ENCODE measurements at regions not wholly inside any gene's neighbourhood (a gene's known extent, or its start where the extent isn't known, plus 50 kb on each side); places are given as distances from the start of the nearest gene placed in this dataset.
"Not testable (repeated sequence)": the region's sequence is repeated elsewhere in the genome, so short reads cannot be mapped to it uniquely, and the experiment has no call there.

DNA sequence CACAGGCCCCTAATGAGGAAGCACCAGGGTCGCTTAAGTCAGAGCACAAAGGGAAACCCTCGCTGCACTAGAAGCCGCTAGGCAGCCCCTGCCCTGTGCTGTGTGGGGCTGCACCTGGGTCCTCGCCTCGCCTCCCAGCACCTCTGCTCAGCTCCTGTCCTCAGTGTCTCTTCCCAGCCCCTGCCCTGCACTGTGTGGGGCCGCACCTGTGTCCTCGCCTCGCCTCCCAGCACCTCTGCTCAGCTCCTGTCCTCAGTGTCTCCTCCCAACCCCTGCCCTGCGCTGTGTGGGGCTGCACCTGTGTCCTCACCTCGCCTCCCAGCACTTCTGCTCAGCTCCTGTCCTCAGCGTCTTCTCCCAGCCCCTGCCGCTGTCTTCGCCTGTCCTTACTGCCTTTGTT lies 342.8 kb downstream of the EIPR1 start:
- DNase-seq = no peak

DNA sequence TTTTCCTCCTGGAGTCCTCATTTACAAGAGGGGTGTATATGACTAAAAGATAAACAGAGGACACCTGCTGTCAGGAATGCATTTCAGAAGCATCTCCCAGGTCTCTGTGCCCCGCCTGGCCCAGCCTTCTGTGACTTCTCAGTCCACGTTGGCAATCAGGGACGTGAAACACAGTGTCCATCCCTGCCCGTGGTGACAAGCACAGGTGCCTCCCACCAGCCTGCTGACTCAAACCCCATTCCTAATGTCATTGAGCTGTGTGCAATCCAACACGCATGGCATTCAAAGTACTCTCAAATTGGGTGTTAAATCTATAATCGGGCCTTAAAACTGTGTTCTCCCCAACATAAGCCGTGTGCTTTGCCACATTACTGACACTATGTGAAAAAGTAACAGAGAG lies 343.2 kb downstream of the EIPR1 start:
- DNase-seq = no peak

DNA sequence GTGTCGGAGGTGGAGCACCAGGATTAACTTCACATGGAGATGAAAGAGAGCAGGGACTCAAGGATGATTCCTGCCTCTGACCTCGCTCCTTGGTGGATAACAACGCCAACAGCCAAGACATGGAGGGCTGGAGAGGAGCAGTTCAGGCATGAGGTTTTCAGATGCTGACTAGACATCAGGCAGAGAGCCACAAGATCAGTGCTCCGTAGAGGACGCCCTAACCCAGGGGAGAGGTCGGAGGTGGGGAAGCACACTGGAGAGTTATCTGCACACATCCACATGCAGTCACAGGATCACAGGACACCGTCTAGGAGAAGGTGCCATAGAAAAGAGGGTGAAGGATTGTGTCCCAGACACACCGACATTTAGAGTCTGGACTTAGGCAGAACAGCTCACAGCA lies 344.3 kb downstream of the EIPR1 start:
- DNase-seq = no peak

DNA sequence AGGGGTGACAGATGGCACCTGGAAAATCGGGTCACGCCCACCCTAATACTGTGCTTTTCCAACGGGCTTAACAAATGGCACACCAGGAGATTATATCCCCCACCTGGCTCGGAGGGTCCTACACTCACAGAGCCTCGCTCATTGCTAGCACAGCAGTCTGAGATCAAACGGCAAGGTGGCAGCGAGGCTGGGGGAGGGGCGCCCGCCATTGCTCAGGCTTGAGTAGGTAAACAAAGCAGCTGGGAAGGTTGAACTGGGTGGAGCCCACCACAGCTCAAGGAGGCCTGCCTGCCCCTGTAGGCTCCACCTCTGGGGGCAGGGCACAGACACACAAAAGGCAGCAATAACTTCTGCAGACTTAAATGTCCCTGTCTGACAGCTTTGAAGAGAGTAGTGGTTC lies 346.8 kb downstream of the EIPR1 start:
- DNase-seq = not testable (repeated sequence)

DNA sequence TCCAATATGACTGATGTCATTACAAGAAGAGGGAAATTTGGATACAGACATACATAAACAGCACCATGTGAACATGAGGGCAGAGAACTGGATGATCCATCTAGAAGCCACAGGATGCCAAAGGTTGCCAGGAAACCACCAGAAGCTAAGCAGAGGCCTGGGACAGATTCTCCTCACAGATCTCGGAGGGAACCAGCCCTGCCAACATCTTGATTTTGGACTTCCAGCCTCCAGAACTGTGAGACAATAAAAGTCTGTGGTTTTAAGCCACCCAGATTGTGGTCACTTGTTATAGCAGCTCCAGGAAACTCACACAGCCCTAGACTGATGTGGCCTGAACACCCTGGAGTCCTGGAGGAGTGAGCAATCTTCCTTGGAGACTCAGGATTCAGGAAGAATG lies 351.6 kb downstream of the EIPR1 start:
- DNase-seq = no peak

DNA sequence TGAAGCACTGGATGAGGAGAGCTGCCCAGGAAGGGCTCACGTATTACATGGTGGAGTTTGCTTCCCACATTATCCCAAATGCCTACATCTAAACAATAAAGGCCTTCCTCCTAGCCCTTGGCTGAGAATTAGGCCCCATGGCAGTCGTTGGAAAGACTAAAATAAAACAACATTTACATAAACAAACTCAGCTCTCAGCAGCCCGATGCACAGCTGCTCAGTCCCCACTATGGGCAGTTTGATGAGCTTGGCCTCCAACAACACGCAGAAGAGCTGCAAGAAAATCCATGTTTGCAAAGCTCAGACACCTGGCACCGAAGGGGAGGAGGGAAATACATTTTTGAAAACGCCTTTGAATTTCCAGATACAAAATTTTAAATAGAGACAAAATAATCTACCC lies 352.4 kb downstream of the EIPR1 start:
- DNase-seq = no peak

DNA sequence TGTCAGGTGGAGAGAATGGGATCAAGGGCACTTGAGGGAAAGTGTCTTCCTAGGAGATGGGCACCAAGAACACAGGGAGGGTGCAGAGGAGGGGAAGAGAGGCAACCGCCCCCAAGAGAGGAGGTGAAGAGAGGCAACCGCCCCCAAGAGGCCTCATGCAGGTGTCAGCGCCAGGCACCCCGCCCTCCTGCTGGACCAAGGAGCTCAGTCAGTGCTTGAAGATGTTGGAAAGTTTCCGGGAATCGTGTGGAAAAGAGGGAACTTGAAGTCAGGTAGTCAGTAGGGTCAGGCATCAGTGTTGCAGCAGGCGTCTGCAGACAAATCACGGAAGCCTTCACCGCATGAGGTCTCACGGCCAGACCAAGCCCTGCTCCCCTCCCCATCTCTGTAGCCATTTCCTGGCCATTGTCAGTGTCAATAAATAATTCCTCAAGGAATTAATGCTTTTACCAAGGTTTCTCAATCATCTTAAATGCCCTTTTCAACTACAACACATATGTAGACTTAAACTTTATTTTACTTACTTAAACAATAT lies 353.1 kb downstream of the EIPR1 start:
- no peak for DNase-seq

DNA sequence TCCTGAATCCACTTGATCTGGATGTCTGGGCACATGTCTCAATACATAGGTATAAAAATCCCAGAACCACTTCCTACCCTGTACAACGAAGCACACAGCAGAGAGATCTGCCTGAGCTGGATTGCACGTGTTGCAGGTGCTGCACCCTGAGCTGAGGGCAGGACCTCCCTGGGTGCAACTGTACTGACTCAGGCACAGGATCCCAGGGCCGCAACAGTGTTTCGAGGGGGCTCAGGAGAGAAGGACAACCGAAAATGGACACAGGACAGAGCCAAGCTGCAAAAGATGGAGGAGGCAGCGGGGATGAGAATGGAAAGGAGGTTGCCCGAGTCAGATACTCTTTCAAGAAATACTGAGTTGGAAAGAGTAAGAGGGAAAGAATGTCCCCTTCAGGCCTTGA lies 354.1 kb downstream of the EIPR1 start:
- DNase-seq = no peak

DNA sequence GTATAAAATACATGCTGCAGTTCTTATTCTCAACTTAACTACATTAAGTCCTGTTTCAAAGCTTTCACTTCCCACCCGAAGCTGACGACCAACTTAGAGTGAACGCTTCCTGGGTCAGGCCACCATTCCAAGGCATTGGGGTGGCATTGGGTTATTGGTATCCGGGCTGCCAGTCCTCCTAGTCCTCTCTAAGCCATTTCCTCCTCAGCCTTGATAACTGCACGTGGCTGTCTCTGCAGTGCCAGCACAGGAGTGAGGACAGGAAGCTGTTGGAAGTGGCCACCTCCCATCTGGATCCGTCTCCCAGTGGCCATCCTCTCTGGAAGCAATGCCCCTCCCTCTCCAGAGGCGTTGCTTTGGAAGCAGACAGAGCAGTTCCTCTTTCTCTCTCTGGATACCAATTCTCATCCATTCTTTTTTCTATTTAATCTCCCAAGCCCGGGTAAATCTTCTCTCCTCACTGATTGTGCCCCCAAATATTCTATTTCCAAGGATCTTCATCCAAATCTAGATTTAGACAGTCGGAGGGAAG lies 354.7 kb downstream of the EIPR1 start:
- no peak for DNase-seq

DNA sequence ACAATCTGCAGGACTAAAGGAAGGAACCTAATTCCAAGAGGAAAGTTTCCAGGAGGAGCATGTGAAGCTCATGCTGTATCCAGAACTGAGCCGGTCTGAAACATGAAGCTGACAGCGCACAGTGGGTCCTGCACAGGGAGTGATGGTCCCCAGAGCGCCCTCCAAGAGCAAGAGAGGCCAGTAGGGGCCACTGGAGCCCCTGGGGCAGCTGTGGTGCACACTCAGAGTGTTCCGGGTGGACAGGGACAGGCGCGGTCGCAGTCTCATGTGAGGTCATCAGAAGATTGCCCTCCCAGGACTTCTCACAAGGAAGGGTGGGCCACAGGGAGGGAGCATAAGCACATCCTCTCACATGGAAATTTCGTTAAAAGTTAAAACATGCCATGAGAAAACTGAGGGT lies 355.9 kb downstream of the EIPR1 start:
- DNase-seq = no peak

DNA sequence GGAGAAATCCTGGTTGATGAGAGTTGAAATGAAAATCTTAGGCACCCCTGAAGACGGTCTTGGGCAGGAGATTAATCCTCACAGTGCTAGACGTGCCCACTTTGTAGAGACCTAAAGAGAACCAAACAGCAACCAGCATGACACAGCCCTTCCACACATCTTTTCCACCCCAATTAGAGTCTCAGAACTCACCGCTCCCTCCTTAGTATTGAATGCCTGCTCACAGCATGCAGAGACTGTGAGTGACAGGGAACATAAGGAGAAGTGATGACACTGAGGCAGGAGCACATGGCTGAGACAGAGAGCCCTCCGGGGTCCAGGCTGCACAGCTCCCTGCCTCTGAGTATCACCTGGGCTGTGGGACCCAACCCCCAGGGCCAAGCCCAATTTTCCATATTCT lies 367.6 kb downstream of the EIPR1 start:
- DNase-seq = no peak

DNA sequence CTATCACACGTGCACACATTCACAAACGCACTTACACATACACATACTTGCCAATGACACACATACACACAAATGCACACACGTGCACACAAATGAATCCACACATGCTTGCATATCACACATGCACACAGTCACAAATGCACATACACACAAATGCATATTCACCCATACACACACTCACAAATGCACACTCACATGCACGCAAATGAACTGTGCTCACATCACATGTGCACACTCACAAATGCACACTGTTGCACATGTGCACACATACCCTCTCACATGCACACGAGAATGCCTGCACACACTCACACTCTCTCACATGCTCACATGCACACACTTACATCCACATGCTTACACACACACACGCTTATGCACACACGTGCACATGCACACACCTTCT lies 368.1 kb downstream of the EIPR1 start:
- no peak for DNase-seq

DNA sequence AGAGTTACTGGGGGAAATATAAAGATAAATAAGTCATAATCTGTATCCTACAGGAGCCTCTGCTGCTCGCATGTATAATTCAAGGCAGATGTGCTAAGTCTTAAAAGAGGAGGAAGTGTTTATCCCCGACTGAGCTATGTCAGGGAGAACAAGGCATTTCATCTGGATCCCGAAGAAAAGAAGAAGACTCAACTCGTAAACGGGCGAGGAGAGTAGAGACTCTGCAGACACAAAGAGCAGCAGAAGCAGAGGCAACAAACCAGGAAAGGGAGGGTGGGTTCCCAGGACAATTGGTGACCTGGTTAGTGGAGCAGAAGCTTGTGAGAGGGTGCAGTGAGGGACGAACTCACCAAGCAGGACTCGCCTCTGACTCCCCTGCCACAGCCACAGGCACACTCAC lies 368.6 kb downstream of the EIPR1 start:
- no peak for DNase-seq

DNA sequence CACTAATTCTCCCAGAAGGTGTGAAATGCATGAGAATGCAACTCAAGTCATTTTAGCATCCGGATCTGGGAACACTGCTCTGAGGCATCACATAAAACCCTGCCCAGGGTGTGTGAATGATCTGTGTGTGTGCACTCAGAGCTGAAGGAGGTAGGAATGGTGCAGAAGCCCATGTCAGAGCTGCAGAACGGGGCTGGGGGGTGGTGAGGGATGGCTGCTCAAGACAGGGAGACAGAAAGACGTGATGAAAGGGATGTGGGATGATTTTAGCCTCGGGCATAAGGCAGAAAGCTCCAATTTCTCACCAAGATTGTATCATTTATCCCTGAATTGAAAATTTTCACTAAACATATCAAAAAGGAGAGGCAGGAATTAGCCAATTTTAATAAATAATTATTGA lies 369.1 kb downstream of the EIPR1 start:
- DNase-seq = no peak

DNA sequence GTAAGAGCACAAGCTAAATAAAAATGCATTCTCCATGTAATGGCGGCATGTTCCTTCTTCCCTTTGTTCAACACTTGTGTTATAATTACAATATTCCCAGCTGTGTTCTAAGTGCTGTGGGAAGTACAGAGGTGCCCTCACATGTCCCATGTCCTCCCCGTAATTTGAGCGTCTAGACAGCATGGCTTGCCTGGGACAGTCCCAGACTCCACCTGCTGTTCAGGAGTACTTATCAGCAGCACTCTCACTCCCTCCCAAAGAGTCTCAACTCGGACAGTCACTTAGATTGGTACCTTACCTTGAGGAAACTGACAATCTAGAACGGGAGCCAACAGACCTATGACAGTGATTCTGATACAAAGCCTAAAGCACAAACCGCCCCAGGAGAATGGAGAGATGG lies 370.5 kb downstream of the EIPR1 start:
- no peak for DNase-seq

DNA sequence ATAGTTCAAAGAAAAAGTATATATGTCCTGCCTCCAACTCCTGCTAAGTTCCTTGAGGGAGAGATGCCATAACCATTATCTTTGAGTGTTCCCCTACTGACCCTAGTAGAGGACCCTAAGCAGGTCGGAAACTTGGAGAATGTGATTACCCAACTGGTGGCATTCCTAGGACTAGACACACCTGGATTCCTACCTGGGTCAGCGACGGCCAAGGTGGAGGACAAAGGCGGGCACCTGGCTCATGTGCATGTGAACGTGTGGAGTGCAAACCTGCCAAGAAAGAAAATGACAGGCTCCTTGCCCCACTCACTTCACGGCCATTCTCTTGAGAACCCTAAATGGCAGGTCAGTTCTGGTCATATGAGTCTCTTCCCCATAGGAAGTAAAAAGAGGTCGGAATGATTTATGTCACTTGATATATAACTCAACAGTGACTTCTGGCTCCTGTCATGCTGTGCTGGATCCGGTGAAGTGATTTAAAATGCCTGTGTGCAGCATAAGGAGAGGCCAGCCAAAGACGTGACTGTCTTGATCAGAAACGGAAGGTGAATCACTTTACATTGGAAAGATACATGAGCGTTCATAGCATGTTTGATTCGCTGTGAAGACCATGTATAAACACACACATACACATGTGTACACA lies 371.6 kb downstream of the EIPR1 start:
- DNase-seq = no peak

DNA sequence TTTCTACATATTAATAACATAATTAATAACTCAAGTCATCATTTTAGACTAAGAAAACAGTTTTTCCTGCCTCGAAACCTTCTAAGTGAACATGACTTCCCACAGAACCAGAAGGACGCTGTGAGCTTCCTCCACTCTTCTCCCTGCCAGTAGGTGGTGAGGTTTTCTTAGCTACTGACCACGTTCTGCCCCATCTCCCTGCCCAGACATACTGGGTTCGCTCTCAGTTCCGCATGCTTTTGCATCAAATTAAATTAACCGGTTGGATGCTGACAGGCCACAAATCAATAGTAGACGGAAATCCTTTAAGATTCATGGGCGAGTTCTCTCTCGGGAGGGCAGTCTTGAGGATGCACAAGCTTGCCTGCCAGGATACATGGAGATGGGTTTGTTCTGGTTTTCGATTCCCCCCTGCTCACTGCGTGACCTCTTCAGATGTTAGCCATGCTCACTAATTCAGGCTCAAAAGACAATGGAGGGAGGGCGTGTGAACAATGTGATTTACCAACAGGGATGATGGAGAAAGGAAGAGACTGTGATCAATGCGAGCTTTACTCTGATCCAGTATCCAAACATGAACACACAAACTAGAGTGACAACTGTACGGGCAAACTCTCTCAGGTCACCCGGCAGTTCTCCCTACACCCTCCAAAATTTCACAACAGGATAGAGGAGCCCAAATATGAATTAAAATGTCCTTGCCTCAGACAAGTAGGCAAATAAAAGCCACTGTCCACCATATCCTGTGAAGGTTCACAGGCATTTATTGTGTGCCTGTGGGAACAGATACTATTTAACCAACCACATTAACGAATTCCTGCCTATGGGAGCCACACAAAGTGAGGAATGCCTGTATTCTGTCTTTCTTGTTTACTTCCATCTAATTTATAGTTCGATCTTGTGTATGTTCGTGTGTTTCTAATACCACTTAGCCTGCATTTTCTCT lies 375.7 kb downstream of the EIPR1 start:
- DNase-seq = no peak

DNA sequence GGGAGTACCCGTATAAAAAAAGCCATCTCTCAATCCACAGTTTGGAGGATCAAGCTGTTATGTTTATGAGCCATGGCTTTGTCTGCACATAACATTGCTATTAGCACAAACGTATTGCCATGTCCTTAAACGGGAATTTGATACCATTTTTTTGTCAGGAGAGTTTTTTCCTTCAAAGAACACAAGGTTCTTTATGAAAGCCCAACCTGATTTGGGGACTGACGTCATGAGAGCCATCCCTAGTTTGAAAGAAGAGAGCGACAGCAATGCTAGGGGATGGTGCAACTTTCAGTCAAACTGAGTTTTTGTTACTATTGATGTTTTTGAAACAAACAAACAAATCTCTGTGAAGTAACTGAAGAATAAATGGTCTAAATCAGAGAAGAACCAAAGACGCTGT lies 376.6 kb downstream of the EIPR1 start:
- DNase-seq = no peak

DNA sequence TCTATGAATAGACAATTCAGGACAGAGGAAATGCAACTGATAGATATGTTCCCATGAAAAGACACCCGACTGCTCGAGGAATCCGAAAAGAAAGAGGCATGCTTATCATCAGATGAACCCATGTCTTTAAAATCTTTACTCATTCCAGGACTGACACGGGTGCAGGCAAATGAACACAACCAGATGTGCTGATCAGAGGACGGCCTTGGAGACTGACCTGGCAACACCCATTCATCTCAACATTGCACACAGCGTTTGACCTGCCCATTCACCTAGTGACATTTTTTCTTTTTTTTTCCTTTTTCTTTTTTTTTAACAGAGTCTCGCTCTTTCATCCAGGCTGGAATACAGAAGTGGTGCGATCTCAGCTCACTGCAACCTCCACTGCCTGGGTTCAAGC lies 377.5 kb downstream of the EIPR1 start:
- no peak for DNase-seq

DNA sequence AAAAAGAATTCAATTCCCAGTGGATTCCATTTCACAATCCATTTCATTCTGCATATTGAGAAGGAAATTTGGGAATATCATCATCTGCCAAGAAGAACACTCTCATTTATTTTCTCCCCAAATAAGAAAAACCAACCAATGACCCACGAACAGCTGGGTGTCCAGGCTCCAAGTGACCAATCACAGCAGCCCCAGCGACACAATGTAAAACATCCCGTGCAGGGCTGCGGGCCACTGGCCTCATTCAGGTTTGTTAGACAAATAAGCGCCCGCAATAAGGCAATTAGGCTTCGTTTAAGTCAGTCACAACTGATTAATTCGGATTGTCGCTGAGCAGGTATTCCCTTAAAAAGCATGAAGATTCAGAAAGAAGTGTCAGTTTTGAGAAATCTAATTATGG lies 378.6 kb downstream of the EIPR1 start:
- DNase-seq = no peak

DNA sequence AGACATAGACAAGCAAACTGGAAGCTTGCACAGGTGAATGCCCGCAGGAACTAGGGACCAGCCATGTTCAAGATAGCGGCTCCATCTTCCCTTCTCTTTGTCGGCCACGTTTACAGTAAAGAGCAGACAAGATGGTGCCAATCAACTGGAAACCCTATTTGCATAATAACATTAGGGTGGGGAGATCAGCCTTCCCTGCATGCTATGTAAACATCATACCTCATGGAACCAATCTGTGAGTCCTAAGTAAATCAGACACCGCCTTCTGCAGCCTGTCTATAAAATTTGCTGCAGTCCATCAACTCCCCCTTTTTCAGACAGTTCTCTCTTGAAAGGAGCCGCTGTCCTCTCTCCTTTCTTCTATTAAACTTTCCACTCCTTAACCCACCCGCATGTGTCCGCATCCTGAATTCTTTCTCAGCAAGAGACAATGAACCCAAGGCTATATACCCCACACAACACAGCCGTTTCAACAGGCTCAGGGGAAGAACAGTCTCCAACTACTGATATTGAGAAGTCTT lies 384.4 kb downstream of the EIPR1 start:
- DNase-seq = no peak

DNA sequence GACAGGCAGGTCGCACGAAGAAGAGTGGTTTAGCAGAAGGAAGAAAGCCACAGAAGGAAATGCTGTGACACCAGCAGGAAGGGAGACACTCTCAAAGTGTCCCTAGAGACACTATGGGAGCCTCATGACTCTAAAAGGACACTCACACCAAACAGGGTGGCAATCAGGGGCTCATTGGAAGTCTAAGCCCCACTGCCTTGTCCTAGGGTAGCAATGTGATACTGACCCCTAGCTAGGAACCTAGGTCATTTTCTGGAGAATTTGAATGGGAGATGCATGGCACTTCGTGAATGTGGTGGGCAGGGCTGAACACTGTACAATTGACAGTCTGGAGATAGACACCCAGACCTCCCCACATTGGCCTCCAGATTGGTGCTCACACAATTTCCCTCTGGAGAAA lies 385.0 kb downstream of the EIPR1 start:
- no peak for DNase-seq

DNA sequence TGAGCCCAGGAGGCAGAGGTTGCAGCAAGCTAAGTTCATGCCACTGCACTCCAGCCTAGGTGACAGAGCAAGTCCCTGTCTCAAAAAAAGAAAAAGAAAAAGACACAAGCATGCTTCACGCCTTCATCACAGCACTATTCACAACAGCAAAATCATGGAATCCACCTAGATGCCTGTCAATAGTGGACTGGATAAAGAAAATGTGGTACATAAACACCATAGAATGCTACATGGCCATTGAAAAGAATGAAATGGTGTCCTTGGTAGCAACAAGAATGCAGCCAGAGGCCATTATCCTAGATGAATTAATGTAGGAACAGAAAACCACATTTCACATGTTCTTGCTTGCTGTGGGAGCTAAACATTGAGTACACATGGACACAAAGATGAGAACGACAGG lies 392.6 kb downstream of the EIPR1 start:
- no peak for DNase-seq

DNA sequence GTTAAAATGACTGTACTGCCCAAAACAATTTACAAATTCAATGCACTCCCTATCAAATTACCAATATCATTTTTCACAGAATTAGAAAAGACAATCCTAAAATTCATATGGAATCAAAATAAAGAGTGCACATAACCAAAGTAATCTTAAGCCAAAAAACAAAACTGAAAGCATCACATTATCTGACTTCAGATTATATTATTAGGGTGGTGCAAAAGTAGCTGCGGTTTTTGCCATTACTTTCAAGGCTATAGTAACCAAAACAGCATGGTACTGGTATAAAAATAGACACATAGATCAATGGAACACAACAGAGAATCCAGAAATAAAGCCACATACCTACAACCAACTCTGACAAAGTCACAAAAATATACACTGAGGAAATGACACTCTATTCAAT lies 396.6 kb downstream of the EIPR1 start:
- DNase-seq = no peak
